HUDEP-2 (cell line): ENCODE measurements at regions not wholly inside any gene's neighbourhood (a gene's known extent, or its start where the extent isn't known, plus 50 kb on each side); places are given as distances from the start of the nearest gene placed in this dataset.
"Not testable (repeated sequence)": the region's sequence is repeated elsewhere in the genome, so short reads cannot be mapped to it uniquely, and the experiment has no call there.

Source experiments
- DNase-seq, 76 experiments: peaks; one replicate each; lab custom pipeline; 2025; ENCODE audit not compliant: unreplicated experiment in 76 of 76; lab: John Stamatoyannopoulos, UW

DNA sequence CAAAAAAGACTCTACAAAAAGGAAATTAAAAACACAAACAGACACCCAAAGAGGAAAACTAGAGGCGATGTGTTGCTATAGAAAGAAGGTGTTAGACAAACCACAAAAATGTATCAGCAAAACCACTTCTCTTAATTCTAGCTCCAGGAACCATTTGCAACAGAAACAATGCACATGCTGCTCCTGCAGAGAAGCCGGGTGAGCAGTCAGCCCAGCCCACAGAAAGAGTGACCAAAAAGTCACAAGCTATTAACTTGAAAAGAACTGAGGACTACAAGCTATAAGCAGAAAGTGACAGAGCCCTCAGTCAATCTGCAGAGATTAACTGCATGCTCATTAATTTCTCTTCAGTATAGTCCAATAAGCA lies 96.2 kb upstream of the KLHL13 start:
- DNase-seq: no peak

DNA sequence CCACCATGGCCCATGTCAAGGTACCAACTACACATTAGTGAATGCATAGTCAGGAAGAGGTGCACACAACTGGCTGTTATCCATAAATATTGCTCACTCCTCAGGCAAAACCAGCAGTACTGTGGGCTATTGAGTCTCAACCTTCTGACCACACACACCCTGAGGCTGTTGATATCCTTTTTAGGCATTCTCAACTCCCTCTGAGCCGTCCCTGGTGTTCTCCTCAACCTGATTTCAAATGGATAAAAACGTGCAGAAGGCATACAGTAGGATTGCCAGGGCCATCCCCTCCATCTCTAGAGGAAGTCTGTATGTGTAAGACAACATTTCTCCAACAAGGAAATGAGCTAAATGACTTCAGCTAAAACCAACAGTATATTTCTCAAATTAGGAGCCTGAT lies 98.7 kb upstream of the KLHL13 start:
- DNase-seq: no peak

GRCh38 chrX:118216087-118216486 lies 99.5 kb upstream of the KLHL13 start:
- DNase-seq: no peak

DNA sequence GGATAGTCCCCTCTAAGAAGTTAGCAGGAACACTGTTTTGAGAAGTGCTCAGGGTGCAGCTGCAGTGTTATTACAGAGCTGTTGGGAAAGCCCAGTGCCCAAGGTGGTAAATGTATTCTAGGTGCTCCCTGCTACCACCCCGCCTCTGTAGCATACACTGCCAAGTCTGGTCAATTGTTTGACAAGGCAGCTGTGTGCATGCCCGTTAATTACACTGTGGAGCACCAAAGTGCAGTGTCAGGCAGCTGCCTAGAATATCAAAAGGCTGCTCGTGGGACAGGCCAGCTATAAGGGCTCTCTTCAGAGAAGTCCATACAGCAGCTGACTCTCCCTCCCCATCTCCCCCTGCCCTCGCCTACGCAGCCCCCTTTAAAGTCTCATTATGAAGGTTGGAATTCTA lies 99.9 kb upstream of the KLHL13 start:
- no peak for DNase-seq

DNA sequence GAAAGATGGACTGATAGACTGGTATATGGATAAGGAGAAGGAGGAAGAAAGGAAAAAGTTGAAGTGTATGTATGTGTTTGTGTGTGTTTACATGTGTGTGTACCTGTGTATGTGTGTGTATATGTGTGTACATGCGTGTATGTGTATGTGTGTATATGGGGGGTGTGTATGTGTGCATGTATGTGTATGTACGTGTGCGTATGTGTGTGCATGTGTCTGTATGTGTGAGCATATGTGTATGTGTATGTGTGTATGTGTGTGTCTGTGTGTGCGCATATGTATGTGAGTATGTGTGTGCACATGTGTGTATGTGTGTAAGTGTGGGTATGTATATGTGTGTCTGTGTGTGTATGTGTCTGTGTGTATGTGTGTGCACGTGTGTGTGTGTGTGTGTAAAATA lies 101.5 kb upstream of the KLHL13 start:
- DNase-seq: no peak

DNA sequence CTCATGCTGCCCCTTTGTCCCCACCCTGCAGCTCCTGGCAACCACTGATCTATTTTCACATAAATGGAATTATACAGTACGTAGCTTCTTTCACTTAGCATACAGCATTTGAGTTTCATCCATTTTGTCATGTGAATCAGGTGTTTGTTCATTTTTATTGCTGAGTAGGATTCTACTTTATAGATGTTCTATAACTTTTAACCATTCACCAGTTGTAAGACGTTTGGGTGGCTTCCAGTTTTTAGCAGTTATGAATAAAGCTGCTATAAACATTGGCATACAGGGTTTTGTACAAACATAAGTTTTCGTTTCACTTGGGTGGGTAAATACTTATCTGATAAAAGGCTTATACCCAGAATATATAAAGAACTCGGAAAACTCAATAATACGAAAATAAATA lies 102.3 kb upstream of the KLHL13 start:
- DNase-seq: no peak

- no peak for DNase-seq
Observed at GRCh38 chrX:118219866-118220265, 103.3 kb upstream of the KLHL13 start.

- no peak for DNase-seq
Observed at GRCh38 chrX:118220509-118220908, 103.9 kb upstream of the KLHL13 start.

DNA sequence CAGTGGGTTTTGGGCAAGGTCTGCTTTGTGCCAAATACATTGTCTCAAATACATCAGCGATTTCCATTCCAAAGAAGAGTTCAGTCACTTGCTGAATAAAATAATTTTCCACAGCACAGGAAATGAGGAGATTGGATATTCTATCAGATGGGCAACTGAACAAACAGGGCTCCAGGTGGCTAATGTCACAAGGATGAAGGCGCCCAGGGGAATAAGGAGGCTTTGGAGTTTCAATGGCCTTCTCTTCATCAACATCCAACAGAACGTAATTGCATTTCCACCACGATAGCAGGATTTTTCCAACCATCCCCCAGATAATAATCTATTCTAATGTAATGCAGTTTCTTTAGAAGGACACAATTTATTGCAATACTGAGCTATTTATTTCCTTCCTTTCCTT lies 104.7 kb upstream of the KLHL13 start:
- no peak for DNase-seq

DNA sequence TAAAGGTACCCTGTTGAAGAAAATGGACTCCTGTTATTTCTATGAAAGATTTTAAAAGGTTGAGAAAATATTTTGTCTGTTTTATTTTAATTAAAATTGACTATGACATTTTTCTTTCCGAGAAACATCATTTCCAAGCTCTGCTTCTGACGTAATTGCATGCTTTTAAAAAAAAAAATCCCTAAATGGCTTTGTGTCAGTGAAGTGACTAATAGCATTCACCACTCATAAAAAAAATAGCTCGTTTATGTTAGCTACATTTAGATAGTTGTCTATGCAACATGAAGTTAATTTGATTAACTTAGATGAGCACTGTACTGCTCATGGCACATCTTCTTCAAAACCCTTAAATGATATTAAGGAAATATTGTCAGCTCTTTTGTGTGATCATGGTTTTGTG lies 105.1 kb upstream of the KLHL13 start:
- no peak for DNase-seq

DNA sequence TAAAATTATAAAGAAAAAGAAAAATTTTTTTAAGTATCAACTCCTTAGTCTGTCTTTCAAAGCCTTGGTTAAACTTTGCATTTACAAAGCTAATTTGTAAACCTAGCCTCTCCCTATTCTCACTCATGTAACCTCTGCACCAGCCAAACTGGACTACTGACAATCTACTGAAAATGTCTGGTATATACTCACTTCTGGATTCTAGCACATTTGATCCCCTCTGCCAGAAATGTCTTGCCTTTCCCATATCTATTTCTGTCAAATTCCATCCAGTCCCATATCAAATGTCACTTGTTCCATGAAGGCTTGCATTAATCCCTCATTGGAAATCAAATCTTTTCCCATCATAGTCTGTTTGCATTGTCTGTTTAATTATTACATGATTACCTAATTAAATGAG lies 105.8 kb upstream of the KLHL13 start:
- DNase-seq: no peak

GRCh38 chrX:118225711-118226428 lies 109.3 kb upstream of the KLHL13 start:
- peak in 2 of 76 experiments; percentile 1 to 2 for DNase-seq

DNA sequence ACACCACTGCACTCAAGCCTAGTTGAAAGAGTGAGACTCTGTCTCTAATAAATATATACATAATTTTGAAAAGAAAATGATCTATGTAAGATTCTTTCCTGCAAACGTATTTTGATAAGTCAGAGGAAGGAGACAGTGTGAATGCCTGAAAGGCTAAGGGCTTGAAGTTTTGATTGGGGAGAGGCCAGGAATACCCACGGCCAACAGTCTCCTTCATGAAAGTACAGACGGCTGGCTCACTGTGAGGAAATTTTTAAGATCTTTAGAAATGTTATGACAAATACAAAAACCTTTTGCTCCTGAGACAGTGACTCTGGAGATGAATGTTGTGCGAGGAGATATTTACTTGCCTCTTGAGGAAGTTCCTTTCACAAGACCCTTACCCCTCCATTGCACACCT lies 111.4 kb upstream of the KLHL13 start:
- DNase-seq: no peak

GRCh38 chrX:118228456-118228855 lies 111.8 kb upstream of the KLHL13 start:
- DNase-seq: no peak

GRCh38 chrX:118231464-118231863 lies 114.4 kb upstream of the WDR44 start:
- no peak for DNase-seq

GRCh38 chrX:118239178-118239870 lies 106.6 kb upstream of the WDR44 start:
- no peak for DNase-seq

- DNase-seq: no peak
Observed at GRCh38 chrX:118239913-118240698, 105.8 kb upstream of the WDR44 start.

DNA sequence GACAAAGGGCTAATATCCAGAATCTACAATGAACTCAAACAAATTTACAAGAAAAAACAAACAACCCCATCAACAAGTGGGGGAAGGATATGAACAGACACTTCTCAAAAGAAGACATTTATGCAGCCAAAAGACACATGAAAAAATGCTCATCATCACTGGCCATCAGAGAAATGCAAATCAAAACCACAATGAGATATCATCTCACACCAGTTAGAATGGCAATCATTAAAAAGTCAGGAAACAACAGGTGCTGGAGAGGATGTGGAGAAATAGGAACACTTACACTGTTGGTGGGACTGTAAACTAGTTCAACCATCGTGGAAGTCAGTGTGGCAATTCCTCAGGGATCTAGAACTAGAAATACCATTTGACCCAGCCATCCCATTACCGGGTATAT lies 98.9 kb upstream of the WDR44 start:
- DNase-seq: not testable (repeated sequence)

GRCh38 chrX:118249146-118249545 lies 96.8 kb upstream of the WDR44 start:
- no peak for DNase-seq

GRCh38 chrX:118250445-118250844 lies 95.5 kb upstream of the WDR44 start:
- no peak for DNase-seq

DNA sequence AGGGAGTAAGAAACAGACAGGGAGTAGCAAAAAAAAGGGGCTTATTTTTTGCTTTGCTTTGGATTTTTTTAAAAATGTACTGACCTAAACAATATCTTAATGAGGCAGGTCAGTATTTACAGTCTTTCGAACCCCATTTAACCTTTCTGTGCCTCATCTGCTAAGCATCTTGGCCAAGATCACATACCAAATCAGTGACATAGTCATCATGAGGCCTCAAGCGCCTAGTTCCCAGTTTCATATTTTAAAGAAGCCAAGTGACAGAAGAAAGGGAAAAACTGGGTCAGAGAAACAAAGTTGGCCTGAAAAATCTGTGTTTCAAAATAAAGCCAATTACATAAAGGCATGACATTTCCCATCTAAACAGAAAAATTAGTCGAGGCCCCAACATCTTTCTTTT lies 94.6 kb upstream of the WDR44 start:
- no peak for DNase-seq

GRCh38 chrX:118252967-118253366 lies 92.9 kb upstream of the WDR44 start:
- no peak for DNase-seq
